Pancreas (tissue), 10 donors: ENCODE measurements at regions not wholly inside any gene's neighbourhood (a gene's known extent, or its start where the extent isn't known, plus 50 kb on each side); places are given as distances from the start of the nearest gene placed in this dataset.

Experiments used
- ATAC-seq, 4 donors: fragments of 200-7000 bp; cut with Tn5 transposase; one replicate each; pipeline versions ENCODE4 v1.8.0 to v1.9.1; 2020; ENCODE audit warnings: mild to moderate bottlenecking in 4 of 4, moderate library complexity in 4 of 4
- DNase-seq, 6 donors: peaks; one replicate each; pipeline ENCODE4 v3.0.0-alpha.2; 2020
- FAIRE-seq: peaks from 2 replicates; lab custom pipeline; 2012; peaks lifted over from hg19 to GRCh38; lab: Jason Lieb, UNC
- H3K27ac ChIP-seq, 4 donors: fragments of 200-600 bp; sonication (generic); 1 replicate in 3 of 4; 2 replicates in 1 of 4; pipeline versions ENCODE4 v1.5.0 to v1.8.0; 2020
- H3K27me3 ChIP-seq, 4 donors: fragments of 200-600 bp; one replicate each; pipeline ENCODE4 v1.8.0; 2021
- H3K36me3 ChIP-seq, 3 donors: fragments of 200-600 bp; sonication (generic) in 1 of 3; one replicate each; pipeline versions ENCODE4 v1.5.0 to v1.8.0; 2020 to 2021
- H3K4me1 ChIP-seq, 3 donors: fragments of 200-600 bp; one replicate each; pipeline ENCODE4 v1.8.0; 2021
- H3K4me3 ChIP-seq, 4 donors: fragments of 200-600 bp; sonication (generic) in 2 of 4; one replicate each; pipeline versions ENCODE4 v1.5.0 to v1.8.0; 2020 to 2021
- H3K9me3 ChIP-seq, 4 donors: fragments of 200-600 bp; one replicate each; pipeline ENCODE4 v1.8.0; 2021
- WGBS, 2 donors: extraction: QIAGEN DNeasy Blood & Tissue Kit; methylation state at CpG; one replicate each; pipeline ENCODE4 v1.1.7; 2013; 5-methylcytosine and 5-hydroxymethylcytosine counted together
- intact Hi-C, 3 donors: fragments of 100-400 bp; cut with DNase I; formaldehyde crosslinking; loops; one replicate each; pipeline versions ENCODE4 v1.11.1 to v1.14.2; 2022
- TF ChIP-seq, protein P1 (sequence below), 4 donors: fragments of 200-600 bp; sonication (generic) in 3 of 4; IDR thresholded peaks; one replicate each; pipeline versions ENCODE4 v1.5.0 to v1.8.0; 2021; ENCODE audit warnings: antibody characterized with exemption in 4 of 4
- donor health status: healthy with polysubstance abuse.
- donor health status: DM: no; HTN: no; CAD: no; lungs with moderate emphysema.
- donor health status: DM: no; HTN: no; CAD: no.
- donor health status: control.
- donor health status: control.
- donor health status: Bipolar disorder and iron deficiency.
- donor health status: DM: yes; HTN: yes; CAD: no.
- donor health status: DM: no; HTN: no; CAD: no.
- donor health status: DM: no; HTN: no; CAD: no.
- donor health status: DM: yes; HTN: yes; CAD: no.

DNA sequence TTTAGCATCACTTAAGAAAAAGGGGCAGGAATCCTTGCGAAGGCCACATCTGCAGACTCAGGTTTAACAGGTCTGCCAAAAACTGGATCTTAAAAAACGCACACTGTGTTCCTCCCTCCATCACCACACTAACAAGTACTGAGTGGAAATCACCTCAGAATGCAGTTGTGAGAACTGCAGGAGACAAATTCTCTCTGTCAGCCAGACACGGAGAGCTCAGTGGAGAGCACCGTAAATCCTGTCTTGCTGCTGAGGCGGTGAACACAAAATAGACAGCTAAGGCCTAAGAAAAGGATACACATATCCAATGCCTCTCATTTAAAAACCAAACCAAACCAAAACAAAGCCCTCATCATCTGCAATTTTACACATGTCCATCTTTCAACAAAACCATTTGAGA, 1287.6 kb downstream of the EFNB2 start:
- ATAC-seq (no peak), FAIRE-seq (no peak), DNase-seq (no peak)
- intact Hi-C loops: no loop called here
- Histone ChIP-seq H3K4me3 (no peak overlapping the region), H3K36me3 (no peaks in the 10 kb centered on the region), H3K27ac (no peak overlapping the region), H3K27me3 (no peaks in the 10 kb centered on the region), H3K4me1 (peaks cover 0 to 7% (median 5%) of the 10 kb centered on the region in 3 donors), H3K9me3 (no peaks in the 10 kb centered on the region)
- TF ChIP-seq, protein P1, sequence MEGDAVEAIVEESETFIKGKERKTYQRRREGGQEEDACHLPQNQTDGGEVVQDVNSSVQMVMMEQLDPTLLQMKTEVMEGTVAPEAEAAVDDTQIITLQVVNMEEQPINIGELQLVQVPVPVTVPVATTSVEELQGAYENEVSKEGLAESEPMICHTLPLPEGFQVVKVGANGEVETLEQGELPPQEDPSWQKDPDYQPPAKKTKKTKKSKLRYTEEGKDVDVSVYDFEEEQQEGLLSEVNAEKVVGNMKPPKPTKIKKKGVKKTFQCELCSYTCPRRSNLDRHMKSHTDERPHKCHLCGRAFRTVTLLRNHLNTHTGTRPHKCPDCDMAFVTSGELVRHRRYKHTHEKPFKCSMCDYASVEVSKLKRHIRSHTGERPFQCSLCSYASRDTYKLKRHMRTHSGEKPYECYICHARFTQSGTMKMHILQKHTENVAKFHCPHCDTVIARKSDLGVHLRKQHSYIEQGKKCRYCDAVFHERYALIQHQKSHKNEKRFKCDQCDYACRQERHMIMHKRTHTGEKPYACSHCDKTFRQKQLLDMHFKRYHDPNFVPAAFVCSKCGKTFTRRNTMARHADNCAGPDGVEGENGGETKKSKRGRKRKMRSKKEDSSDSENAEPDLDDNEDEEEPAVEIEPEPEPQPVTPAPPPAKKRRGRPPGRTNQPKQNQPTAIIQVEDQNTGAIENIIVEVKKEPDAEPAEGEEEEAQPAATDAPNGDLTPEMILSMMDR (IDR thresholded peaks at IDR 0.05): no peak
- 90 to 93% methylated on average over 5 of the region's 5 CpGs for WGBS, 2 donors

DNA sequence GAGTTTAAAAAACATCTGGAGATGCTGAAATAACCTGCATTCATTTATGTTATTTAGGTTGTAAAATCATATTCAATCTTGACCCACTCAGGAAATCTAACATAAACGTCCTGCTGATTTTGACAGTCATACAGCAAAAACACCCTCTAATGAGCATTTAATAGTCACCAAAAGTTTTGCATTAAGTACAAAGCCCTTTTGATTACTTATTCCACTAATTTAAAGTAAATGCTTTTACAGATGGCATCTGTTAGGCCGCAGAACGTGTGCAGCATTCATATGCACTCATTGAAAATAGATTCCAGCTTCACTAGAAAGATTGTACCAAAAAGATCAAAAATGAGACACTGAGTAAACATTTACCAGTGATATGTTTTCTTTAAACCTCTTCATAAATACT, 1295.1 kb downstream of the EFNB2 start:
- intact Hi-C loops: no loop called here
- Histone ChIP-seq H3K27me3 (no peaks in the 10 kb centered on the region), H3K9me3 (no peaks in the 10 kb centered on the region), H3K36me3 (no peaks in the 10 kb centered on the region), H3K4me1 (no peaks in the 10 kb centered on the region), H3K4me3 (no peak overlapping the region), H3K27ac (no peak overlapping the region)
- 63 to 75% methylated on average over 3 of the region's 3 CpGs for WGBS, 2 donors
- DNase-seq: no peak
- TF ChIP-seq, protein P1 (IDR thresholded peaks at IDR 0.05): no peak
- ATAC-seq: no peak
- FAIRE-seq: no peak

DNA sequence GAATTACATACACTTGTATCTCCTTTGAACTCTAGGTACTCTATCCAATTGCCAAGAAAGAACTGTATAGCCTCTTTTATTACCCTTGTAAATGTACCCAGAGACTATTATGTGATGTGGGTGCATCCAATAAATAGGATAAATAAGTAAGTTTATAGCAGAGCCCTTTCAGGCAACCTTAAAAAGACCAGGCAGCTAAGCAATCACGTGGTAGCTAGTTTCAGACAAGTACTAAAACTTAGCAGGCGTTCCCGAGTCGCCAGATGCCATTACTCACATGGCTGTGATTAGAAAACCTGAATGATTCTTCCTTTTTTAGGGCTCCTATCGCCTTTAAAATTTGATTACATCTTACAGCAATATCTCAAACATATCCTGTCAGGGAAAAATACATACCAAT, 1303.0 kb downstream of the EFNB2 start:
- no peak for DNase-seq
- no peak overlapping the region for H3K27ac ChIP-seq
- H3K27me3 ChIP-seq: no peaks in the 10 kb centered on the region
- WGBS, 2 donors: 62 to 77% methylated on average over 5 of the region's 5 CpGs
- ATAC-seq: no peak
- H3K4me3 ChIP-seq: no peak overlapping the region
- FAIRE-seq: no peak
- H3K36me3 ChIP-seq: no peaks in the 10 kb centered on the region
- no peaks in the 10 kb centered on the region for H3K4me1 ChIP-seq
- TF ChIP-seq, protein P1 (IDR thresholded peaks at IDR 0.05): no peak
- intact Hi-C loops: no loop called here
- H3K9me3 ChIP-seq: no peaks in the 10 kb centered on the region

DNA sequence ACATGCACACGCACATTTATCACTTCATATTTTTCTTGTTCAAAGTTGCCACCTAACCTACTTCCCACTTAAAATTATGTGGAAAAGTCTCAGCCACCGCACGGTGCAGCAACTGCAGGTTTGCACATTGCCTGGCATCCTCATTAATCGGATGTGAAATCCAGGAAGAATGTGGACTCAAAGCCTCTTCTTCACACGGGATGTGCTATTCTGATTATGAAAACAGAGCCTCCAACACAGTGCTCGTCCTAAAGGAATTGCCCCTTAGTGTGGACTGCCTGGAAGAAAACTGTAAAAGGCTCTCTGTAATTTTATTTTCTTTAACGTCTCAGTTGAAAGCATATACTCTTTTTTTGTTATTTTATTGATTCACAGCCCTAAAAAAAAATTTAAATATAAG, 1303.5 kb downstream of the EFNB2 start:
- no peaks in the 10 kb centered on the region for H3K9me3 ChIP-seq
- no peak overlapping the region for H3K4me3 ChIP-seq
- H3K27ac ChIP-seq: no peak overlapping the region
- TF ChIP-seq, protein P1 (IDR thresholded peaks at IDR 0.05): no peak
- H3K27me3 ChIP-seq: no peaks in the 10 kb centered on the region
- no peaks in the 10 kb centered on the region for H3K4me1 ChIP-seq
- no peaks in the 10 kb centered on the region for H3K36me3 ChIP-seq
- intact Hi-C loops: no loop called here
- no peak for DNase-seq
- no peak for ATAC-seq
- WGBS, 2 donors: 74 to 84% methylated on average over 7 of the region's 7 CpGs
- FAIRE-seq: no peak

DNA sequence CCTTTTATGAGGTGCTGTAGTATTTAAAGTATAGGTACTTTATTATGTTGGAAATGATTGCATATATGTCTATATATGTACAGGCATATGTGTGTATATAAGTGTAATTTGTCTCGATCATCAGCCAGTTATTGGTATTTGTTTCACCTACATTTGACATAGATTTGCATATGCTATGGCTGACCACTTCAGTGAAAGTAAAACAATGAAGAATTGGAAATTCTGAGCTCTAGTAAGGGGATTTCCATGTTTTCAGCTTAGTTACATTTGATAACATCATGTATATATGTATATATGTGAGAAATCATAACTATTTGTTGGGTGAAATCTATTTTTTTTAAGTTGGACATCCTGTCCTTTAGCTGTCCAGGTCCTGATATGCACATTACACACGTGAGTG, 1303.9 kb downstream of the EFNB2 start:
- TF ChIP-seq, protein P1 (IDR thresholded peaks at IDR 0.05): no peak
- H3K36me3 ChIP-seq: no peaks in the 10 kb centered on the region

More for the DNA sequence above, 1303.9 kb downstream of the EFNB2 start:
- FAIRE-seq (no peak), ATAC-seq (no peak), DNase-seq (no peak)
- Histone ChIP-seq H3K4me1 (no peaks in the 10 kb centered on the region), H3K27me3 (no peaks in the 10 kb centered on the region), H3K27ac (no peak overlapping the region), H3K9me3 (no peaks in the 10 kb centered on the region), H3K4me3 (no peak overlapping the region)
- intact Hi-C loops: no loop called here
- WGBS, 2 donors: 60 to 85% methylated on average over 2 of the region's 2 CpGs
